ENCODE measurements at regions not wholly inside any gene's neighbourhood (a gene's known extent, or its start where the extent isn't known, plus 50 kb on each side); places are given as distances from the start of the nearest gene placed in this dataset.
"Not testable (repeated sequence)": the region's sequence is repeated elsewhere in the genome, so short reads cannot be mapped to it uniquely, and the experiment has no call there.

GRCh38 chr3:190180268-190180667 is 59.6 kb upstream of the P3H2 start:
- DNase-seq (ENCODE audit: low read depth, low spot score): no peak
- Mint-ChIP-seq H3K4me3 (no peak overlapping the region), H3K4me1 (peaks cover 9% of the 10 kb centered on the region), H3K9me3 (peaks cover 7% of the 10 kb centered on the region), H3K27me3 (ENCODE audit: low read depth) (no peaks in the 10 kb centered on the region), H3K27ac (ENCODE audit: unreplicated experiment) (no peak overlapping the region), H3K36me3 (ENCODE audit: low read depth) (no peaks in the 10 kb centered on the region)
- TF ChIP-seq, protein P1, sequence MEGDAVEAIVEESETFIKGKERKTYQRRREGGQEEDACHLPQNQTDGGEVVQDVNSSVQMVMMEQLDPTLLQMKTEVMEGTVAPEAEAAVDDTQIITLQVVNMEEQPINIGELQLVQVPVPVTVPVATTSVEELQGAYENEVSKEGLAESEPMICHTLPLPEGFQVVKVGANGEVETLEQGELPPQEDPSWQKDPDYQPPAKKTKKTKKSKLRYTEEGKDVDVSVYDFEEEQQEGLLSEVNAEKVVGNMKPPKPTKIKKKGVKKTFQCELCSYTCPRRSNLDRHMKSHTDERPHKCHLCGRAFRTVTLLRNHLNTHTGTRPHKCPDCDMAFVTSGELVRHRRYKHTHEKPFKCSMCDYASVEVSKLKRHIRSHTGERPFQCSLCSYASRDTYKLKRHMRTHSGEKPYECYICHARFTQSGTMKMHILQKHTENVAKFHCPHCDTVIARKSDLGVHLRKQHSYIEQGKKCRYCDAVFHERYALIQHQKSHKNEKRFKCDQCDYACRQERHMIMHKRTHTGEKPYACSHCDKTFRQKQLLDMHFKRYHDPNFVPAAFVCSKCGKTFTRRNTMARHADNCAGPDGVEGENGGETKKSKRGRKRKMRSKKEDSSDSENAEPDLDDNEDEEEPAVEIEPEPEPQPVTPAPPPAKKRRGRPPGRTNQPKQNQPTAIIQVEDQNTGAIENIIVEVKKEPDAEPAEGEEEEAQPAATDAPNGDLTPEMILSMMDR (conservative IDR thresholded peaks at IDR 0.05): no peak

GRCh38 chr3:190178779-190179178 is 58.1 kb upstream of the P3H2 start:
- H3K9me3 Mint-ChIP-seq: peaks cover 7% of the 10 kb centered on the region
- TF ChIP-seq, protein P1 (conservative IDR thresholded peaks at IDR 0.05): no peak
- H3K36me3 Mint-ChIP-seq (ENCODE audit: low read depth): no peaks in the 10 kb centered on the region
- no peak overlapping the region for H3K27ac Mint-ChIP-seq (ENCODE audit: unreplicated experiment)
- no peaks in the 10 kb centered on the region for H3K27me3 Mint-ChIP-seq (ENCODE audit: low read depth)
- DNase-seq (ENCODE audit: low read depth, low spot score): no peak
- peaks cover 7% of the 10 kb centered on the region for H3K4me1 Mint-ChIP-seq
- no peak overlapping the region for H3K4me3 Mint-ChIP-seq

DNA sequence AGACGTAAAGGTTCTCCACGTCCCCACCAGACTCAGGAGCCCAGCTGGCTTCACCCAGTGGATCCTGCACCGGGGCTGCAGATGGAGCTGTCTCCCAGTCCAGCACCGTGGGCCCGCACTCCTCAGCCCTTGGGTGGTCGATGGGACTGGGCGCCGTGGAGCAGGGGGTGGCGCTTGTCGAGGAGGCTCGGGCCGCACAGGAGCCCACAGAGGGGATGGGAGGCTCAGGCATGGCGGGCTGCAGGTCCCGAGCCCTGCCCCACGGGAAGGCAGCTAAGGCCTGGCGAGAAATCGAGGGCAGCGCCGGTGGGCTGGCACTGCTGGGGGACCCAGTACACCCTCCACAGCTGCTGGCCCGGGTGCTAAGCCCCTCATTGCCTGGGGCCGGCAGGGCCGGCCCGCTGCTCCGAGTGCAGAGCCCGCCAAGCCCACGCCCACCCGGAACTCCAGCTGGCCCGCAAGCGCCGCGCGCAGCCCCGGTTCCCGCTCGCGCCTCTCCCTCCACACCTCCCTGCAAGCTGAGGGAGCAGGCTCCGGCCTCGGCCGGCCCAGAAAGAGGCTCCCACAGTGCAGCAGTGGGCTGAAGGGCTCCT is 56.3 kb upstream of the P3H2 start:
- H3K27me3 Mint-ChIP-seq (ENCODE audit: low read depth); DNase-seq (ENCODE audit: low read depth, low spot score); H3K4me1 Mint-ChIP-seq; H3K9me3 Mint-ChIP-seq; H3K4me3 Mint-ChIP-seq; H3K36me3 Mint-ChIP-seq (ENCODE audit: low read depth); H3K27ac Mint-ChIP-seq (ENCODE audit: unreplicated experiment): not testable (repeated sequence)

- H3K4me1 Mint-ChIP-seq; H3K27me3 Mint-ChIP-seq (ENCODE audit: low read depth); H3K4me3 Mint-ChIP-seq; H3K27ac Mint-ChIP-seq (ENCODE audit: unreplicated experiment); H3K9me3 Mint-ChIP-seq; H3K36me3 Mint-ChIP-seq (ENCODE audit: low read depth); DNase-seq (ENCODE audit: low read depth, low spot score): not testable (repeated sequence)
Measured at GRCh38 chr3:190176106-190176505, 55.4 kb upstream of the P3H2 start.

DNA sequence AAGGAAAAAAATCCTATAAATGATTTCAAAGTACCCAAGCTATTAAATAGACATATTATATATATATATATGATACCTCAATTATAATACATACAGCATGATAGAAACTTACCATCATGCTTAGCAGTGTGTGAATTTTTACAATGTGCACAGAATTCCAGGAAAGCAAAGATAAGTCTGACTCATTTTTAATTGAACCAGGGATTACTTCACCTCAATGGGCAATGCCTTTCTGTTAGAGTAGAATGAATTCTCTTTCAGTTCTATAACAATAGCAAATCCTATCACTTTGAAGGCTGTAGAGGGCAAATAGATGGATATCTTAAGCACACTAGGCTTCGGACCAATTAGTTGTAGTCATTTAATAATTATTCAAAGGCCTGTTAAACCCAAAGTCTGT is 54.8 kb upstream of the P3H2 start:
- H3K4me3 Mint-ChIP-seq: no peak overlapping the region
- H3K27ac Mint-ChIP-seq (ENCODE audit: unreplicated experiment): no peak overlapping the region
- peaks cover 7% of the 10 kb centered on the region for H3K9me3 Mint-ChIP-seq
- H3K36me3 Mint-ChIP-seq (ENCODE audit: low read depth): no peaks in the 10 kb centered on the region
- DNase-seq (ENCODE audit: low read depth, low spot score): no peak
- no peaks in the 10 kb centered on the region for H3K27me3 Mint-ChIP-seq (ENCODE audit: low read depth)
- no peaks in the 10 kb centered on the region for H3K4me1 Mint-ChIP-seq
- TF ChIP-seq, protein P1 (conservative IDR thresholded peaks at IDR 0.05): no peak

DNA sequence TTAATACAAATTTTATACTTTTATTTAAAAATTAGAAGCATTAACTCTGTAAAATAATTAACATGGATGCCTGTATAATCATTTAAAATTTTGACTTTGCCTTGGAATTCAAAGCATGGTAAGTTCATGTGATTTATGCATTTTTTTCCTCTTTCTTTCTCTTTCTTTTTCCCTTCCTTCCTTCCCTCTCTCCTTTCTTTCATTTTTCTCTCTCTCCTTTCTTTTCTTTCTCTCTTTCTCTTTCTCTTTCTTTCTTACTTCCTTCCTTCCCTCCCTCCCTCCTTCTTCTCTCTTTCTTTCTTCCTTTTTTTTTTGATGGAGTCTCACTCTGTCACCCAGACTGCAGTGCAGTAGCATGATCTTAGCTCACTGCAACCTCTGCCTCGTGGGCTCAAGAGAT is 53.8 kb upstream of the P3H2 start:
- peaks cover 7% of the 10 kb centered on the region for H3K9me3 Mint-ChIP-seq
- TF ChIP-seq, protein P1 (conservative IDR thresholded peaks at IDR 0.05): no peak
- H3K4me3 Mint-ChIP-seq: no peak overlapping the region
- no peaks in the 10 kb centered on the region for H3K36me3 Mint-ChIP-seq (ENCODE audit: low read depth)
- no peaks in the 10 kb centered on the region for H3K27me3 Mint-ChIP-seq (ENCODE audit: low read depth)
- no peak for DNase-seq (ENCODE audit: low read depth, low spot score)
- no peaks in the 10 kb centered on the region for H3K4me1 Mint-ChIP-seq
- no peak overlapping the region for H3K27ac Mint-ChIP-seq (ENCODE audit: unreplicated experiment)

DNA sequence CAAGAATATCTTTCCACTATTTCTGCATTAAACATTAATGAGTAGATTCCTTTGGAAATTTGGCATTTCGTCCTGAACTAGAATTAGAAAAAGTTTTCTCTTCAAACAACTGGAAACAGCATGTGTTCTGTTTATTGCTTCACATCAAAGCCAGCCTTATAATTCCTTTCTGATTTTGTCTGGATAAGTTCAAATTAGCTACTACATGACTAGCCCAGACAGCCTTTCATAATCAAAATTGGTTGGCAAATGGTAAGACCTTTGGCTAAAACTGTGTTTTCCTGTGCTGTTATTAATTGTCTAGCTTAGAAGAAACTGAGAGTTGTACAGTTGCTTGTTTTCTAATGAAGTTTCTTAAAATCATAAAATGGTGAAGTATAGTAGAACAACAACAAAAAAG is 52.7 kb upstream of the P3H2 start:
- H3K27ac Mint-ChIP-seq (ENCODE audit: unreplicated experiment): no peak overlapping the region
- H3K36me3 Mint-ChIP-seq (ENCODE audit: low read depth): no peaks in the 10 kb centered on the region
- TF ChIP-seq, protein P1 (conservative IDR thresholded peaks at IDR 0.05): no peak
- H3K9me3 Mint-ChIP-seq: peaks cover 7% of the 10 kb centered on the region
- no peak overlapping the region for H3K4me3 Mint-ChIP-seq
- H3K27me3 Mint-ChIP-seq (ENCODE audit: low read depth): no peaks in the 10 kb centered on the region
- no peak for DNase-seq (ENCODE audit: low read depth, low spot score)
- no peaks in the 10 kb centered on the region for H3K4me1 Mint-ChIP-seq
